RWPE2 (cell line): ENCODE measurements at regions not wholly inside any gene's neighbourhood (a gene's known extent, or its start where the extent isn't known, plus 50 kb on each side); places are given as distances from the start of the nearest gene placed in this dataset.

Experiments
- ATAC-seq: fragments of 200-7000 bp; cut with Tn5 transposase; 3 replicates; pipeline ENCODE4 v1.9.1; 2021; ENCODE audit warnings: low read depth
- DNase-seq: peaks from one replicate; pipeline ENCODE4 v3.0.0-alpha.2; 2020; ENCODE audit warnings: low spot score
- H3K27ac ChIP-seq: fragments of 450-650 bp; 2 replicates; pipeline ENCODE4 v1.5.1; 2017; ENCODE audit warnings: mild to moderate bottlenecking; ENCODE audit not compliant: poor library complexity, severe bottlenecking
- H3K27me3 ChIP-seq: fragments of 250-450 bp; sonication (Bioruptor Pico); 2 replicates; pipeline ENCODE4 v1.5.1; 2021; ENCODE audit warnings: mild to moderate bottlenecking, moderate library complexity; ENCODE audit not compliant: insufficient read depth, poor library complexity, severe bottlenecking
- H3K36me3 ChIP-seq: fragments of 250-450 bp; sonication (Bioruptor Pico); 2 replicates; pipeline ENCODE4 v1.5.1; 2020; ENCODE audit warnings: low read depth, mild to moderate bottlenecking, moderate library complexity
- H3K4me1 ChIP-seq: fragments of 250-450 bp; sonication (Bioruptor Pico); 2 replicates; pipeline ENCODE4 v1.5.1; 2021; ENCODE audit warnings: mild to moderate bottlenecking, moderate library complexity; ENCODE audit not compliant: insufficient read depth, poor library complexity, severe bottlenecking
- H3K4me3 ChIP-seq: fragments of 250-450 bp; sonication (Bioruptor Pico); 2 replicates; pipeline ENCODE4 v1.5.1; 2021; ENCODE audit warnings: mild to moderate bottlenecking, moderate library complexity; ENCODE audit not compliant: severe bottlenecking
- H3K9me3 ChIP-seq: fragments of 250-450 bp; sonication (Bioruptor Pico); 2 replicates; pipeline ENCODE4 v1.5.1; 2021; ENCODE audit warnings: mild to moderate bottlenecking, moderate library complexity; ENCODE audit not compliant: severe bottlenecking
- CTCF ChIP-seq: fragments of 450-650 bp; IDR thresholded peaks from one replicate; pipeline ENCODE4 v1.5.1; 2017; ENCODE audit warnings: mild to moderate bottlenecking, moderate library complexity; ENCODE audit not compliant: poor library complexity, severe bottlenecking

GRCh38 chr2:7999683-8000476 is 682.0 kb upstream of the ID2 start:
- H3K27me3 ChIP-seq = no peaks in the 10 kb centered on the region
- H3K4me3 ChIP-seq = no peak overlapping the region
- DNase-seq (no peak), ATAC-seq (no peak)
- H3K4me1 ChIP-seq = peaks cover 3% of the 10 kb centered on the region
- H3K36me3 ChIP-seq = no peaks in the 10 kb centered on the region
- H3K9me3 ChIP-seq = no peaks in the 10 kb centered on the region
- H3K27ac ChIP-seq = no peak overlapping the region
- no peak for TF ChIP-seq CTCF

DNA sequence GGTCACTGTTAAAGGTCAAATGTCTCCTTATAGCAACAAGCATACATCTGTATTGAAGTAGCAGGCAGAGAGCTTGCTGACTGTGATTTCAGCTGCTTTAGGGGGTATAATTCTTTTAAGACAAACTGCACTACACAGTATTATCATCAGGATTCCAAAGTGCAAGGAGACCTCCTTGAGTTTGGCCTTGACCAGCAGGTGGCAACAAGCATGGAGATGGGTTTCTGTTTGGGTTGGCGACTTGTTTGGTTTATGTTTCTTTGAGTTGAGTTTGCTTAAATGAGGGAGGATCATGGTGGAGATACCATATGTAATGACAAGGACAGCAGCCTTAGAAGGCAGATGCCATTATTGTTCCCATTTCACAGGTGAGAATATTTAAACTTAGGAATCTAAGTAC is 681.0 kb upstream of the ID2 start:
- TF ChIP-seq CTCF = no peak
- Histone ChIP-seq H3K4me1 (peaks cover 3% of the 10 kb centered on the region), H3K4me3 (no peak overlapping the region), H3K27me3 (no peaks in the 10 kb centered on the region), H3K9me3 (no peaks in the 10 kb centered on the region), H3K27ac (no peak overlapping the region), H3K36me3 (no peaks in the 10 kb centered on the region)
- ATAC-seq (no peak), DNase-seq (no peak)

DNA sequence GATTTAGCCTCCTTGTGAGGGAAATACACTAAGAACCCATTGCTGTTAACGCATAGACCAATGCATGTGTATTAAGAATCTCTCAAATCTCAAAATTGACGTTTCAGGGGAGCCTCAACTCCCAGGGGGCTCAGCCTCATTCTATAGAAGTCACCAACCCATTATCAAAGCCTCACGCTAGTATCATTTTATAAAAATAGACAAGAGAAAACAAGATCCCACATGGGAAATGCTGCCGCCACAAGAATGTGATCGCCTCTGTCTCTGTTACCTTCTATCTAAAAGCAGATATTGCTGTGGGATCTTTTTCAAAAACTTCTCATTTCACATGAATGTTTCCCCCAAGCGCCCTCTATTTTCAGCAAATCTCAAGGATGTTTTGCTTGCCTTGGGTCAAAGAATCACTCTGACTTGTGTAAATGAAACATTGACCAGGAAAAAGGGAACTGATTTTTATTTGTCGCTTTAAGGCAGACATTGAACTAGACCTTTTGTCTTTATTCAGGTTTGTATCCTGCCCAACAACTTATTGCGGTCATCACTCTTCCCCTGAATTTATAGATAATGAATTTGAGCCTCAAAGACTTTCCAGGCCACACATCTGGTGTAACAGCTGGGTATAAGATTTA is 679.0 kb upstream of the ID2 start:
- Histone ChIP-seq H3K9me3 (no peaks in the 10 kb centered on the region), H3K4me3 (no peak overlapping the region), H3K4me1 (peaks cover 3% of the 10 kb centered on the region), H3K36me3 (no peaks in the 10 kb centered on the region), H3K27ac (no peak overlapping the region), H3K27me3 (no peaks in the 10 kb centered on the region)
- ATAC-seq (no peak), DNase-seq (no peak)
- no peak for TF ChIP-seq CTCF

DNA sequence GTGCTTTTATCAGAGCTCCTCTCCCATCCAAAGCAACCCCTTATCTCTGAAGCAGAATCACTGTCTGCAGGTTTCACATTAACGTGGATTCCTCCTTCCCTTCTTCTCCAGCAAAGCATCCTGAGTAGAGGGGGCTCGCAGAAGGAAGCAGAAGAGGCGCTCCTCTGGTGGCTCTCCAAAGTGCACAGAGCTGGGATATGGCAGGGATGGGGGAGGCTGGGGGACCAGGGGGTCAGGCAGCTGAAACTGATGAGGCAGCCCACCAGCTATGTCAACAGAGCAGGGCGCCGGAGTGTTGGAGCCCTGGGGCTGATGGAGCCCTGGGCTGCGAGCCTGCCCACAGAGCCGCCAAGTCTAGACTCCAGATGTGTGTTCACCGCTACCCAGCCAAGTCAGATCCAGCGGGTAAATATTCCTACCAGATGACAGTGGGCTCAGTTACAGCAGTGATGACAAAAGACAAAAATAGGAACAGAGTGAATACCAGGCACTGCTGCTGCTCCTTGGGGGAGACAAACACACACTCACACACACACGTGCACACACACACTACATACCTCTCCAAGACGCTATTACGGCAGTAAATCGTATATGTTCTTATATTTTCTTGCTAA is 678.3 kb upstream of the ID2 start:
- Histone ChIP-seq H3K9me3 (no peaks in the 10 kb centered on the region), H3K36me3 (no peaks in the 10 kb centered on the region), H3K4me1 (peaks cover 3% of the 10 kb centered on the region), H3K27me3 (no peaks in the 10 kb centered on the region), H3K27ac (no peak overlapping the region), H3K4me3 (no peak overlapping the region)
- no peak for TF ChIP-seq CTCF
- ATAC-seq (no peak), DNase-seq (no peak)
